DMS 273 treated with DMSO at 0.1 percent for 48 hours (cell line): ENCODE measurements at regions not wholly inside any gene's neighbourhood (a gene's known extent, or its start where the extent isn't known, plus 50 kb on each side); places are given as distances from the start of the nearest gene placed in this dataset.

Source experiments
- DNase-seq: peaks from one replicate; lab custom pipeline; 2025; lab: John Stamatoyannopoulos, UW

DNA sequence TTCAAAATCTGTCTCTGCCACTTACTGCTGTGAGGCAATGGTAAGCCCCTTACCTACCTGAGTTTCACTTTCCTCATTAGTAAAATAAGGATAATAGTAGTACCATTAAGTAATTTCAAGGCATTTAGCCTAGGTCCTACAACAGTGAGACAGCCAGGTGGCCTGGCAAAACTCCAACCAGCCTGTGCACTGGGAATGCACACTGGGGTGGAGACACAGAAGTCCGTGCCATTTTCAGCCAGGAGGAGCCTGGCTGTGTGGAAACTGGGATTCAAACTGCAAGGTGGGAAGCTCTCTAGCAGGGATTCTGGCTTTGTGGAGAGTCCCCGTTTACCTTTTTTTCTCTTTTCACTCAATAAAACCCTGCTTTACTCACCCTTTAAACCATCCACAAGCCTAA, 630.4 kb downstream of the PRELID2 start:
- no peak for DNase-seq

DNA sequence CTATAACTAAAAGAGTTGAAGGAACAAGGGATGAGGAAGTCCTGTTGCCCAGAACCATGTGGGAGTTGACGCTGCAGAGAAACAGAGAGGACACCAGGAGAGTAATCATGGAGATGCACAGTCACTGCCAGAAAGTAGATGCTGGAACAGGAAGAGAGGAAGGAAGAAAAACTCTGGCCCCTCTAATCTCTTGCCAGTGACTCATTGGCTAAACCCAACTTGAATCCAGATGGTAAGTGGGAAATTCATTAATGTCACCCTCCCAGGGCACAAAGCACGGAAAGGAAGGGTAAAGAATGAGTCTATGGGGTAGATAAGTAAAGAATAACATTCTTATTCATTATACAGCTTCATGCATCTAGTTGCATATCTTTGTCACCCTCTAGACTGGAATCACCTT, 631.9 kb downstream of the PRELID2 start:
- DNase-seq, result no peak

DNA sequence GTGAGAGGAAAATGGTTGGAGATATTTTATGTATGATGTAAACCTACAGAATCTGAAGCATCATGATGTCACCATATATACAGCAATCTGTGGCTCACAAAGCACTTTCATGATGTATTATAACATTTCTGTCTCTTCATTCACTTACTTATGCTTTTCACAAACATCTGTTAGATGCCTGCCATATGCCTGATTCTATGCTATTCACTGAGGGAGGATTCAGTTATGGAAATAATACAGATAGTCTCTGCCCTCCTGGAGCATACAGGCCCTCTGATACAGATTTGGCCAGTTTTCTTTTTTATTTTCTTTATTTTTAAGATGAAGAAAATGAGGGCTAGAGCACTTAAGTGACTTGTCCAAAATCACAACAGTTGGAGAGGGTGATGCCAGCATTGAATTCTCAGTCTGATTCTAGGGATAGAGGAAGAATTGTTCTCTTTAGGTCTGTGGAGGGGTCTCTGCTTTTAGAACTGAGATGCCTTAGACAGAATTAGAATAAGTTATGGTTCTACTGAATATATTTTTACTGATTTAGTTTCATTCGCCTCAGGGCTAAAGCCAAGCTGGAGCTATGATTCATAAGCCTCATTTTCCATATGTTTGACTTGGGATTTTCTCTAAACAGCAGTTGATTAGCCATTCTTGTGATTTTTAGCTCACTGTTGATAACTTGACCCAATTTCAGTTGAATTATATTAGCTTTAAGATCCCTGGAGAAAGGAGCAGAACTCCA, 636.4 kb downstream of the PRELID2 start:
- DNase-seq, result no peak

DNA sequence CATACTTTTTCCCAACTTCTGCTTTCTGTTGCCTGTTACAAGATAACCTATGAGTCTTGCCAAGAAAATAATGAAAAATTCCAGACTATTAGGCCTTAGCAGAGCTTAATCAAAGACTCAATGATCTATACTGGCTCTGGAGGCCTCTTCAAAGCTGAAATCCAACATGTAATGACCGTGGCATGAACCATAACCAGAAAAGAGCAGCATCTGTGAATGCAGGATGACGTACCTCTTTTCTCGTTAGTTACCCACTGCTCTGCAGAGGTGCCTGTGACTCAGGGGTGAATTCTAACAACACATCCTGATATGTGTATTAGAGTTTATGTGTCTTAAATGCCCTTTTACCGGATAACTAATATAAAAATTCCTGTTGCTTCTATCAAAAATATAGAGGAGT, 645.4 kb downstream of the PRELID2 start:
- DNase-seq, result no peak

DNA sequence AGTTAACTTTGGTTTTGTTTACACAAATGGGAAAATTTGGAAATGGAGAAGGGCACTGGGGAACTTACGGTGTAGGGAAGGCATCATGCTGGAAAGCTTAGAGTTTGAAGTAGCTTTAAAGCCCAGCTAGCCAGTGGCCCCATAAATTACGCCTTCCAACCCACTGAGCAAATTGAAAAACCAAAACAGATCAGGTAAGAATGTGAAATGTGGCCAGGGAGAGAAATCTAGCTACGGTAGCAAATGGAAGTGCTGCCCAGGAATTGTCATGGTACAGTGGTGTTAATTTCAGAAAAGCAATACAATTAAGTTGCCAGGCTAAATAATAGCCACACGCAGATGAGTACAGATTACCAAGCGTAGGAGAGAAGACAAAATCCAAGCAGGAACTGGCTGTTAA, 654.8 kb downstream of the PRELID2 start:
- no peak for DNase-seq

DNA sequence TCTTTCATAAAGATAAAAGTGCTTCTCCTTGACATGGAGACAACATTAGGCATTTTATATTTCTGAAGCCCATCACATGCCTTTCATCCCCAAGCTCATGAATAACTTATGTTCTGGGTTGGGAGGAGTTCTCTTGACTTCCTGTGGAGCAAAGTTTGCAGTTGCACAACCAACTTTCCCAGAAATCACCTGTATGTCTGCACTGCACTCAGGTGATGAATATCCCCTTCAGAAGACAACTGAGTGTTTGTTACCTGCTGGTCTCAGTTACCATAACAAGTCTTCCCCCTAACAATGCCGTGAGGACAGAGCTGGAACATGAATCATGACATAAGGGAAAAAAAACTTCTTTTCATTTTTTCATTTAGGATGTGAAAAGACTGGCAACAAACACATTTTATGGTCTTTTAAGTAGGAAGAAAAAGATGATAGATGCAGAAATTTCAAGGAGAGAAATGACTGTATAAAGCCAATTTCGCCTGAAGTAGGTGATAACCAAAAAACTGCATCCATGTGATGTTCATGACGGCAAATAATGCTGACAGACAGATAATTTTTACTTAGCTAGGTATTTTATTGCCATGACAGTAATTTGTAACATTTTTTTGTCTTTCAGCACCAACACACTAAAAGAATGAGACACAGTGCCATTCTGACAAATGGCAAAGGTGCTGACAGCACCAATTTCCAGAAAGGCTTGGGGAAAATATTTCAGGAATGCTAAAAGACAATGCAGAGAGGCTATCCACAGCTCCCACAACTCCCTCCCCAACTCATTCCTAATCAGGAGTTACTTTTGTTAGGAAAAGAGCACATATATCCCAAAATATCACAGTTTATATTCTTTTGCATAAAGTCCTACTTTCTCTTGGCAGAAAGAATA, 656.3 kb downstream of the PRELID2 start:
- no peak for DNase-seq

DNA sequence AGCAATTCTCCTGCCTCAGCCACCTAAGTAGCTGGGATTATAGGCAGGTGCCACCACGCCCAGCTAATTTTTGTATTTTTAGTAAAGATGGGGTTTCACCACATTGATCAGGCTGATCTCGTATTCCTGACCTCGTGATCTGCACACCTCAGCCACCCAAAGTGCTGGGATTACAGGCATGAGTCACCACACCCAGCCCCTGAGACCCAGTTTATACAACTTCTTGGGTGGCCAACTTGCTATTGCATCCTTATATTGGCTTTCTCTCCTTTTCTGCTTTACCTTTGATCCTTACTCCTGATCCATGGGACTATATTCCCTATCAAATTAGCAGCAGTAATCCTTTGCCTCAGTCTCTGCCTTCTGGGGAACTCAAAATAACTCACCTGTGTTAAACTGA, 659.1 kb downstream of the PRELID2 start:
- no peak for DNase-seq

DNA sequence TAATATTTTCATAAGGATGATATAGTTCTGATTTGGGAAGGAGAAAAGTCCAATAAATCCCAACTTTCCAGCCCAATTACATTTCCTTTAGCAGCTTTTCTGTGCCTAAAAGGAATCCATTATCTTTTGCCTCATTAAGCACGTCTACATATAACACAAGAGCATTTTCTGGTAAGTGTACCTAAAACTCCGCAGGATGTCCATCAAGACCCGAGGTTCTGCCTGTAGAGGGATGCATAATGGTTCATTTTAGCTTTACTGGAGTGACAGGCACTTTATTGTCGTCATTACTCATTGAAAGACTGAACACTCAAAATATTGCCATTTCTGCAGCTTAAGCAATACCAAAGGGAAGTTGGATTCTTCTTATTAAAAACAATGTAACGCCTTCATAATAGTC, 669.0 kb downstream of the PRELID2 start:
- no peak for DNase-seq

DNA sequence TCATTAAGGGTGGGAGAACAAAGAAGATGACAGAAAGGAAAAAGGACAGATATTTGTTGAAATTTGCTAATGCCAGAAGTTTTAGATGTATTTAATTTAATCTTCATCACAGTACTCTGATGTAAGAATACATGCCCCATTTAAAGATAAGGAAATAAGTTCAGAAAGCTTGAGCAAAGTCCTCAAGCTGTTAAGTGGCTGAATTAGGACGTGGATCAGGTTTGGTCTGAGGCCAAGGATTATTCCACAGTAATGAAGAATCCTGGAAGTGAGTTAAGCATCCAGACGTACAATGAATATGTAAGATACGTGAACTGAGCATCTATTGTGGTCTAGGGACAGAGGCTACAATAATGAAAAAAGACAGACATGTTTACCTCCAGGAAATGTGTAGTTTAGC, 671.3 kb downstream of the PRELID2 start:
- DNase-seq, result no peak

DNA sequence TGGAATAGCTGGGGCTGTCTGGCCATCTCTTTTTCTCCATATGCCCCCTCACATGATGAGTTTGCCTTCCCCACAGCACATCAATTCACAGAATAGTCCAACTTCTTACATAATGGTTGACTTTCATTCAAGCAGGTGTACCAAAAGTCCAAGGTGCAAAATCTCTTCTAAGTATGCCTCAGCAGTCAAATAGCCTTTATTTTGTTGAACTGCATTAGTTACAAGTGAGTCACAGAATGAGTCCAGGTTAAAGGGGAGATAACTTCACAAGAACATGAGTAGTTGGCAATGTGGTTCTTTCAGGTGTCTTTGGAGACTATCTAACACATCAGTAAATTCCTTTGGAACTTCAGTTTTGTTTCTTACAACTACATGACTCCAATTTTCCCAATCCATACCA, 672.5 kb downstream of the PRELID2 start:
- DNase-seq, result no peak

DNA sequence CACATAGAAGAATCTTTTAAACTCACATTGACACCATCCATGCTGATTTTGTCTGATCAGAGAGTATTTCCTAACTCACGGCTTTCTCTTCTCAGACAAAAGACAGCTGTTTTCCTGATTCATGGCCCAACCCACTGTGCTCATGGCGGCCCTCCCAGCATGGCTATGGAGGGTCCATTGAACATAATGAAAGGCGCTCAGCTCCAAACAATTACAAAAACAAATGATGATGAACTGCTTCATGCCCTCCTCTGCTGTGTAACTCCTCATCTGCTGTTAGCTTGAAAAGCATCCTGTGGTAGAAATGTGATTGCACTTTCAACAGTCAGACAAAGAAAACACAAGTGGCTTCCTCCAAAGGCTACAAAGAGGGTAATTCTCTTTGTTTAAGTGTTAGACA, 673.8 kb downstream of the PRELID2 start:
- no peak for DNase-seq

DNA sequence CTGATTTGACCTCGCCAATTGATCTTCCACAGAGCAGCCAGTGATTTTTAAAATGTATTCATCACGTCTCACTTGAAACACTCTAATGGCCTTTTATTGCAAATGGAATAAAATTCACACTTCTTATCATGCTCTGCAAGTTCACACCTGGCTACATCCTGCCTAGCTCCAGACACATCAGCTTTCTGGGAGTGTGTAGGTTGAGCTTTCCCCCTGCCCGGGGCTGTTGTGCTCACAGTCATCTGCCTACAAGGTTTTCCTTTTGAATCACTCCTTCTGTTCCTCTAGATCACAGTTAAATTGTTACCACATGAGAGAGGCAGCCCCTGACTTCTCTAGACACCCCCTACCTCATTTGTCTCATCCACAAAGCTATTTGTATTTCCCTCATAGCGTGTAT, 674.5 kb downstream of the PRELID2 start:
- DNase-seq, result no peak

DNA sequence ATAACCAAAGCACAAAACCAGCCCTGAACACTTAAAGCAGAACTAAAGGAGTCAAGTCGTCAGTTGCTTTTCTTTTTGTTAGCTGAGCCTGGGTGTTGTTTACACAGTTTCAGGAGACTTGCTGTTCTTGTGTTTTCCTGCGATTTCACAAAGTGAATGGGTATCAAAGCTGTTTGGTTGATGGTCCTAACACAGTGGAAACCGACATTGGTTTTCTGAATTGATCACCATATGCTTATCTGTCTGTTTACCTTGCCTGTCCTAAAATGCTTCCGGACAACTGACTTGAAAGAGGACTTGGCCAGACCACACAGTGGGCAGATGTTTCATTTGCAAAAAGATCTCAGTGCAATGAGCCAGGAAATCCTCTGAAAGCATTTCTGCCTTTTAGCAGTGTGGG, 676.4 kb downstream of the PRELID2 start:
- DNase-seq, result no peak

DNA sequence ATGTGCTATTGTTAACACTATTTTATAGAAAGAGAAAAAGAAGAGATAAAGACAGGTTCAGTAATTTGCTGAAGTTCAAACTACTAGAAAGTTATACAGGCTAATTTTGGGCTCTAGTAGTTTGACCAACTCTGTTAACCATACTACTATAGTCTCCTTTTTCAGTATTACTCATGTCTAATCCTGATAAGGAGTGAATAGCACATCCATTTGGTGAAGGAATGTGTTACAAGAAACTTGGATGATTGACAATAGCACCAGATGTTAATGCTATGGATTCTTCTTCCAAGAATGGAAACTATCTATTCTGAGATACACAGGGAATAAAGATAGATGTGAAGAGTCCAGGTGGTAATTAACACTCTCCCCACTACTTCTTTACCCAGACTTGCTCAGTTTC, 677.3 kb downstream of the PRELID2 start:
- no peak for DNase-seq

DNA sequence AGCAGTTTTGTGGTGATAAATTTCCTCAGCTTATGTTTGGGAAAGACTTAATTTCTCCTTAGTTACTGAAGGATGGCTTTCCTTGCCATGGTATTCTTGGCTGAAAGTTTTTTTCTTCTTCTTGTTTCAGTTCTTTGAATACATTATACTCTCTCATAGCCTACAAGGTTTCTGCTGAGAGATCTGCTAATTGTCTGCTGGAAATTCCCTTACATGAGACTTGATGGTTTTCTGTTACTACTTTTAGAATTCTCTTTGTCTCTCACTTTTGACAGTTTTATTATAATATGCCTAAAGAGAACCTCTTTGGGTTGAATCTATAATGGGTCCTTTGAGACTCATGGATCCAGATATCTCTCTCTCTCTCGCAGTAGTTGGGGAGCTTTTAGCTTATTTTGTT, 693.6 kb downstream of the PRELID2 start:
- DNase-seq, result no peak

DNA sequence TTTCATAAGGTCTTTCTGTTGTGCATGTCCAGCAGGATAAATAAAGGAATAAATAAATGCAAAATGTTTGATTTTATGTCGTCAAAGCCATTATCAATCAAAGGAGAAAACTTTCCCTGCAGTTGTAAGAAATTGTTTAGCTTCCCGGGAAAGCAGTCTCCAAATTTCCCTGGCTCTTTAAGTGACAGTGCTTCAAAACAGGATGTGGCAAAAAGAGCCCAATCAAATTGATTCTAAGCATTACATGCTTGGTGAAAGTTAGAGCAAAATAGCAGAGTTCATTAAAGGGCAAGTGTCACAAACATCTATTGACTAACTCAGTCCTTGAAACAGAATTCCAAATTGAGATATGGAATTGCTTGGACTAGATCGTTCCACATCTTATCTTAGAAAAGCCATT, 704.1 kb downstream of the PRELID2 start:
- DNase-seq, result no peak

DNA sequence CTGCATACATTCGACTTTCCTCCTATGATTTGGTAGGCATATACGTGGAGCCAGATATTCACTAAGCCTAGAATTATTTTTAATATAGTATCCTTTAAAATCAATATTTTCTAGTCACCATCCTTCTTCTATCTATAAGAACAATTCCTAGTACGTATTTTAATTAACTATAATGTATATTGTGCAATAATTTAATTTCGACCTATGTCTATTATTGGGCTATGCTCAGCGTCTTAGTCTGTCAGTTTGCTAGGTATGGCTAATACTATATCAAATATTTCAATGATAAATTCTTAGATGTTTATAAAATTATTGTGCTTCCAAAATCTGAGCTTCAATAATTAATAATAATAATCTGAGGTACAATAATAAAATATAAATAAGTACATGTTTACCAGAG, 705.3 kb downstream of the PRELID2 start:
- DNase-seq, result no peak

DNA sequence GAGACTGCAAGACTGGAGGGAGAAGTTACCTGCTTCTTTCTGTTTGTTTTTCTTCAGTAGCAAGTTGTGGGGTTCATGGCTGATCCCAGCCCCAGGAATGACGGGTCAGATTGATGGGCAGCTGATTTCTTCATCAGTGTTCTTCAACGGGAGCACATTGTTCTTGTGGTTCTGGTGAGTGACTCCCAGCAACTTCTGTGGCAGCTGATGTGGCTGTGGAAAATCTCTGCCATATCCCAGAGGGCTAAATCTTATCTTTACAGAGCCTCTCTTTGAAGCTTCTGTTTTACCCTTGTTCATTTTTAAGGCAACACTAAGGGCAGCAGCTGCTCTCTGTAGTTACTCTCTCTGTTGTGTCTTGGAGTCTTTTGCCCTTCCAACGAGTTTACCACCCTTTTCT, 710.3 kb downstream of the PRELID2 start:
- no peak for DNase-seq

DNA sequence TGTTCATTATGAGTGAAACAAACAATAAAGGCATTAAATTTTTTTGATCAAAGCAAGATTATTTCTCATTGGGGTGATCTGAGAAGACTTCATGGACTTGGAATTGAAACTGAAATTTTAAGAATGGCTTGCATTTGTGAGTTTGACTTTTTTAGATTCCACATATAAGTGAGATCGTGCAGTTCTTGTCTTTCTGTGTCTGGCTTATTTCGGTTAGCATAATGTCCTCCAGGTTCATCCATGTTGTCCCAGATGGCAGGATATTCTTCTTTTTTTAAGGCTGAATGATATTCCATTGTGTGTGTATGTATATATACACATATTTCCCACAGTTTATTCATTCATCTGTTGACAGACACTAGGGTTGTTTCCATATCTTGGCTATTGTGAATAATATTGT, 716.5 kb downstream of the PRELID2 start:
- DNase-seq, result no peak

DNA sequence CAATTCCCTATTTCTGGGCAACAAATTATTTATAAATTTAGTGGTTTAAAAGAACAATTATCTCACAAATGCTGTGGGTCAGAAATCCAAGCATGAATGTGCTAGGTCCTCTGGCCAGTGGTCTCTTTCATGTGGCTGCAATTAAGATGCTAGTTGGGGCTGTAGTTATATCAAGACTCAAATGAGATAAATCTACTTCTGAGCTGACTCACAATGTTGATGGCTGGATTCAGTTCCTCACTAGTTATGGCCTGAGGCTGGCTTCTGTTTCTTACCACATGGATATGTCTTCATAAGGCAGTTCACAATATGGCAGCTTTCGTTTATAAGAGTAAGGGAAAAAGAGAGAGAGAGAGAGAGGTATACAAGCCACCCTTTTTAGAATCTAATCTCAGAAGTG, 717.0 kb downstream of the PRELID2 start:
- no peak for DNase-seq

DNA sequence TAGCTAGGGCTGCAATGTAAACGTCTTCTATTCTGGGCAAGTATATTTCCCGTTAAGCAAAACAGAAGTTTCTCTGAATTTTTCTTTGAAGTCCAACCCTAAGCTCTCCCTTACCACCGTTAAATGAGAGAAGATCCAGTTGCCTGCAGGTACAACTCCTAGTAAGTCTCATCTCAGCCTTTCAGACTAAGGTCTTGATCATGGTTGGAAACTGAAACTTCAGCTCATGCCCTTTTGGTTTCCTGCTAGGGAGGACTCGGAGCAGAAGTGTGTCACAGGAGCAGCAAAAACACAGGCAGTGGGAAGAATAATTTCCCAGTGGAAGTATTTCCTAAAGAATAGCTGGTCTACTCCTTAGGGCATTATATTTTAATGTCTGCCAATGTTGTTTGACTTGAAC, 717.9 kb downstream of the PRELID2 start:
- no peak for DNase-seq

DNA sequence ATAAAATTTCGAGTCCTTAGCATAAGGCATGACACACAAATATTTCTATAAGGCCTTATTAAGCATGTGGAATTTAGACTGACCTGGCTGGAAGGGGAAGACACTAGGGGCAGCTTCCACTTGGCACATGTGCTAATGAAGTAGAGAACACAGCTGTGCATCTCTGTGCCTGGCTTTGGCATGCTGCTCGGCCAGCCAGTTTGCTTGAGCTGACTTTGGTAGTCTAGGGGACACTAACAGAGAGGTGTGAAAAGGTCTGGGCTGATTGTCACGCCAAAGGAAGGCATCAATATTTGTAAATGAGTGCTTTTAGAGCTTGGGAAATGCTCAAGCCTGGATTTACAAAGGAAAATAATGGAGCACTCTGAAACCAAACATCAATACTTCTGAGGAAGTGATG, 723.7 kb downstream of the PRELID2 start:
- DNase-seq, result no peak

DNA sequence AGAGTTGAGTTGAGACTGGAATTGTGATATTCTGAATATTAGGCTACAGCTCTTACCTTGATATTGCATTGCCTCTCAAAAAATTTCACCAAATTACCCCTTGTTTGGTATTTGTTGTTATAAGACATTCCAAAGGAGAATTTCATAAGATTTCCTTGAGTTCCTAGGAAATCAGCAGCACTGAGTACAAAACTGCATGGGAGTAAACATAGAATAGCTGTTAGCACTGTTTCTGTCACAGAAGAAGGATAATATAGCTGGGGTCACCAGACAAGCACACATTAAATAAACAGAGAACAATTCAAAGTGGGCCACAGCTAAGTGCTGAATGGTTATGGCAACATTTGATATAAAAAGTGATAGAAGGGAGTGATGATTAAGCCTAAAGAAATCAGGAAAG, 724.3 kb downstream of the PRELID2 start:
- DNase-seq, result no peak

DNA sequence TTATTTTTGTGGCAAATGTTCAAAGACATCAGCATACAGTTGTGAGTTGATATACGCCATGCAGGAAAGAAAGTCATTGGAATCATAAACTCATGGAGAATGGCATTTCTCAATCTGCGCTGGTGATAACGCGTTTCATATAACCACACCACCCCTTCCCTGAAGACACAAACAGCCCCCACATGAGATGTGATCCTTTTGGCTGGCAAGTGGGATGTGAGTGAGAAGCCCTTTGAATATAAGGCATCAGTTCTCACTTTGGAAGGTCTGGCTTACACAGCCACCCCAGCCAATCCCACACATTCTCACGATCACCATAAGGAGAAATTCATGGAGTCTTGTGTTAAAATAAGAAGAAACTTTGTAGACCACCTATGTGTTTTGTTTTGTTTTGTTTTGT, 725.0 kb downstream of the PRELID2 start:
- no peak for DNase-seq
